Astrocyte of the spinal cord (primary cell): ENCODE measurements at regions not wholly inside any gene's neighbourhood (a gene's known extent, or its start where the extent isn't known, plus 50 kb on each side); places are given as distances from the start of the nearest gene placed in this dataset.

Source experiments
- DNase-seq: peaks from one replicate; pipeline ENCODE4 v3.0.0; 2011; ENCODE audit warnings: low read depth, low spot score
- H3K4me3 ChIP-seq: 2 replicates; pipeline ENCODE4 v1.5.1; 2011; ENCODE audit warnings: low read depth, mild to moderate bottlenecking, low read length, moderate library complexity
- in situ Hi-C: cut with HindIII; loops from 2 replicates; pipeline ENCODE4 v1.10.0; 2017; ENCODE audit warnings: low sequenced_read_pairs
- TF ChIP-seq, protein P1 (sequence below): IDR thresholded peaks from 2 replicates; pipeline ENCODE4 v1.5.1; 2012; ENCODE audit warnings: low read depth, mild to moderate bottlenecking, low read length, inconsistent platforms

DNA sequence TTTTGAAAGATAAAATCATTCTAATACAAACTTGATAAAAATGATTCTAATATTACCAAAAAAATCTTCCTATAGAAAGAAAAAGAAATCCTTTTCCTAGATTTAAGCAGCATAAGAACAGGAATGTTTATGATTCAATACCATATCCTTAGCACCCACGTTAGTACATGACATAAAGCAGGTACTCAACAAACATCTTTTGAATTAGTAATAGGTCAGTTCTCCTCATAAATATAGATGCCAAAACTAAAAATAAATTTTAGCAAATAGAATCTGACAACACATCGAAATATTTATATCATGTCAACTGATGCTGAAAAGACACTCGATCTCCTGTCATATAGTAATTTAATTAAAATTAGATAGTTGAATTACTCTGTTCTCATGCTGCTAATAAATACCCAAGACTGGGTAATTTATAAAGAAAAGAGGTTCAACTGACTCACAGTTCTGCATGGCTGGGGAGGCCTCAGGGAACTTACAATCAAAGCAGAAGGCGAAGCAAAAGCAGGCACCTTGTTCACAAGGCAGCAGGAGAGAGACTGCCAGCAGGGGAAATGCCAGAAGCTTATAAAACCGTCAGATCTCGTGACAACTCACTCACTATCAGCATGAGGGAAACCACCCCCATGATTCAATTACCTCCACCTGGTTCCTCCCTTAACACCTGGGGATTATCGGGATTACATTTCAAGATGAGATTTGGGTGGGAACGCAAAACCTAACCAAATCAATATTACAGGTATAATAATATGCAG lies 191.8 kb downstream of the HTR7 start:
- TF ChIP-seq, protein P1, sequence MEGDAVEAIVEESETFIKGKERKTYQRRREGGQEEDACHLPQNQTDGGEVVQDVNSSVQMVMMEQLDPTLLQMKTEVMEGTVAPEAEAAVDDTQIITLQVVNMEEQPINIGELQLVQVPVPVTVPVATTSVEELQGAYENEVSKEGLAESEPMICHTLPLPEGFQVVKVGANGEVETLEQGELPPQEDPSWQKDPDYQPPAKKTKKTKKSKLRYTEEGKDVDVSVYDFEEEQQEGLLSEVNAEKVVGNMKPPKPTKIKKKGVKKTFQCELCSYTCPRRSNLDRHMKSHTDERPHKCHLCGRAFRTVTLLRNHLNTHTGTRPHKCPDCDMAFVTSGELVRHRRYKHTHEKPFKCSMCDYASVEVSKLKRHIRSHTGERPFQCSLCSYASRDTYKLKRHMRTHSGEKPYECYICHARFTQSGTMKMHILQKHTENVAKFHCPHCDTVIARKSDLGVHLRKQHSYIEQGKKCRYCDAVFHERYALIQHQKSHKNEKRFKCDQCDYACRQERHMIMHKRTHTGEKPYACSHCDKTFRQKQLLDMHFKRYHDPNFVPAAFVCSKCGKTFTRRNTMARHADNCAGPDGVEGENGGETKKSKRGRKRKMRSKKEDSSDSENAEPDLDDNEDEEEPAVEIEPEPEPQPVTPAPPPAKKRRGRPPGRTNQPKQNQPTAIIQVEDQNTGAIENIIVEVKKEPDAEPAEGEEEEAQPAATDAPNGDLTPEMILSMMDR, result no peak
- no peak overlapping the region for H3K4me3 ChIP-seq
- in situ Hi-C loops, result no loop called here
- DNase-seq, result no peak

DNA sequence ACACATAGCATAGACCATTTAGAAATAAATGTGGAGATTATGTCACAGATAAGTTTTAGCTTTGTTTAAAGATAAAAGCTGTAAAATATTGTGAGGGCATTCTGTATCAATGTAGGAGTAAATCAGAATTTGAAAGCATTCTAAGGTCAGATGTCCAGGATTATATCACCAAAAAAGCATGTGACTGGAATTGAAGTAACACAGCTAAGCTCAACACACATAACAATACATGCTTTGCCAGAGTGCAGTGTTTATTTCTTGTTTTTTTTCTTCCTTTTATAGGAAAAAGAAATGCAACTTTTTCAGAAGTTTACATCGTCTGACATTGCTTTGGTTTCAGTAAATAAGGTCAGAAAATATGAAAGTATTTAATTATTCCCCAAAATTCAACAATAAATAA lies 183.4 kb downstream of the HTR7 start:
- no peak overlapping the region for H3K4me3 ChIP-seq
- DNase-seq, result no peak
- TF ChIP-seq, protein P1, result no peak
- in situ Hi-C loops, result no loop called here

DNA sequence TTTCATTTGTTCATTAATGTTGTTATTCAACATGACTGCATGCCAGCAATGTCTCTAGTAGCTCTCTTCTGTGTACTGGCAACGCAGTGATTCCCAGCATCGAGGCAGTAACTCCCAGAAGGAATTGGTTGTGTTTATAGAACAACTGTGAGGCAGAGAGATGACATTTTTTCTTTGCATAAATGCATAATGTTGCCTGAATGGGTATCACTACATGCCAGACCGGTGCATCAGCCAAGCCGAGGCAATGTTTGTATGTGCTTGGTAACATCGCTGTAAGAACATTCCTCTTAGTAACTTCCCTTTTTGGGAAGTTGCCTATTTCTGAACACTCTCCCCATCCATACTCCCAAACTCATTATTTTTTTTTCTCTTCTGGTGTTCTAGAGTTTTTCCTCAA lies 182.9 kb downstream of the HTR7 start:
- H3K4me3 ChIP-seq, result no peak overlapping the region
- in situ Hi-C loops, result no loop called here
- DNase-seq, result peak; percentile 95

DNA sequence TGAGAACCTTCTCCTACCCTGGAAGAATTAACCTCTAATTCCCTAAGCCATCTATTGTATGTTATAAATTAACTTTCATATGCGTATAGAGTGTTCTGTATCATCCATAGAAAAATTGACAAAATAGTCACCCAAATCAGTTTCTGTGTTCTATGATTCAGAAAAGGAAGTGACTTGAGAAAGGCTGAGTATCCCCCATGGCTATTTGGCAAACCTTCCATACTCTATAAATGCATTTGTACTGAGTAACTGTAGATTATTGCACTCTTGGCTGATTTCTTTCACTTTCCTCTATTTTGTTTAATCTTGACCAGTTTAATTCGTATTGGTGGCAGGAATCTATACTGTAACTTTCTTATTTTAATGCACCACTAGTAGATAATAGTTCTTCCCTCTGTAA lies 182.2 kb downstream of the HTR7 start:
- in situ Hi-C loops, result no loop called here
- TF ChIP-seq, protein P1, result no peak
- H3K4me3 ChIP-seq, result no peak overlapping the region
- peak; percentile 87 for DNase-seq

More for the DNA sequence above, 182.9 kb downstream of the HTR7 start:
- TF ChIP-seq, protein P1, result no peak
